H1 (cell line): ENCODE measurements at regions not wholly inside any gene's neighbourhood (a gene's known extent, or its start where the extent isn't known, plus 50 kb on each side); places are given as distances from the start of the nearest gene placed in this dataset.

Experiments used
- PHF8 ChIP-seq: fragments of 200-600 bp; sonication (generic); conservative IDR thresholded peaks from 2 replicates; pipeline ENCODE4 v1.7.1; 2012; ENCODE audit warnings: low read depth, mild to moderate bottlenecking, inconsistent platforms, low read length, moderate library complexity

GRCh38 chr6:22643780-22644179, 74.4 kb downstream of the HDGFL1 start (continued):
- no peak for TF ChIP-seq PHF8
